PFSK-1 (cell line): ENCODE measurements at regions not wholly inside any gene's neighbourhood (a gene's known extent, or its start where the extent isn't known, plus 50 kb on each side); places are given as distances from the start of the nearest gene placed in this dataset.

Experiments
- FOXP2 ChIP-seq: optimal IDR thresholded peaks from 2 replicates; pipeline ENCODE3; 2011; ENCODE audit warnings: borderline replicate concordance, control low read depth, inconsistent platforms; ENCODE audit not compliant: insufficient read depth; ENCODE audit errors: extremely low read length, extremely low read depth
- POLR2AphosphoS5 ChIP-seq: IDR thresholded peaks from 2 replicates; pipeline ENCODE4 v1.6.1; 2012; ENCODE audit warnings: low read depth, mild to moderate bottlenecking, control low read depth, low read length, moderate library complexity
- SIN3A ChIP-seq: IDR thresholded peaks from 2 replicates; pipeline ENCODE4 v1.6.1; 2012; ENCODE audit warnings: mild to moderate bottlenecking, low read length, moderate library complexity, borderline replicate concordance; ENCODE audit not compliant: insufficient read depth
- TAF1 ChIP-seq: IDR thresholded peaks from 2 replicates; pipeline ENCODE4 v1.6.1; 2012; ENCODE audit warnings: low read length, control low read depth, borderline replicate concordance; ENCODE audit not compliant: insufficient read depth
- TF ChIP-seq, protein P1 (sequence below), 2 experiments: IDR thresholded peaks; 2 replicates each; pipeline versions ENCODE4 v1.6.1 to v1.8.0; 2011 to 2012; ENCODE audit warnings: low read depth in 2 of 2, low read length in 2 of 2, control low read depth in 1 of 2, inconsistent platforms in 1 of 2, mild to moderate bottlenecking in 1 of 2, moderate library complexity in 1 of 2; ENCODE audit not compliant: insufficient read depth in 1 of 2

DNA sequence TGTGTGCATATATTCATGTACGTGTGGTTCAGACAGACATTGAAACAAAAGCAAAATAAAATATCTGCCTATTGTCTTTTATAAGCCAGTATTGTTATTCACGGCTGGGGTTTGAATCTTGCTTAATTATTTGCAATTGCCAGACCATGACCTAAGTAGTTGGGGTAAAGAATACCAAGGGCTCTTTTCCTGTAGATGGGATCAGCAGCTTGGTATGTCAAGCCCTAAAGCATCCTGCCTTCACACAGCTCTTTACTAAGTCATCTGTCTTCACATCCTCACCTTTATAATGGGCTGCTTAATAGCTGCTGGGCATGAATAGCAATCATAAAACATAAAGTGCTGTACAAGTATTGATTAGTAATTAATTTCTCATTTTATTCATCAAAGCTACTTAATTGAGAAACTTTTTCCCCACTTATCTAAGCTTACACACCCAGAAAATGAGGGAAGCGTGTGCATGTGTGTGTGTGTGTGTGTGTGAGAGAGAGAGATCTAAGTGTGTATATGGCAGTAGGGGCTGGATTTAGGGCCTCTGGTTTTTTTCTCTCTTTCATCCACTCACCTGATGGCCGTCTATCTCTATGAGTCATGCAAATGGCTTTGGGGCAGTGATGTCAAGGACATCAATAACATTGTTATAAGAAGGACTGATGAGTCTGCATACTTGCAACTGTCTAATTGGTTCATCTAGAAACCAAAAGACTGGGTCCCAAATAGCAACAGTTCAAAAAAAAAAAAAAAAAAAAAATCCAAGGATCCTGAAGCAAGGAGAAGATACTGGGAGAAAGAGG lies 244.1 kb upstream of the TNP1 start:
- TF ChIP-seq, protein P1, sequence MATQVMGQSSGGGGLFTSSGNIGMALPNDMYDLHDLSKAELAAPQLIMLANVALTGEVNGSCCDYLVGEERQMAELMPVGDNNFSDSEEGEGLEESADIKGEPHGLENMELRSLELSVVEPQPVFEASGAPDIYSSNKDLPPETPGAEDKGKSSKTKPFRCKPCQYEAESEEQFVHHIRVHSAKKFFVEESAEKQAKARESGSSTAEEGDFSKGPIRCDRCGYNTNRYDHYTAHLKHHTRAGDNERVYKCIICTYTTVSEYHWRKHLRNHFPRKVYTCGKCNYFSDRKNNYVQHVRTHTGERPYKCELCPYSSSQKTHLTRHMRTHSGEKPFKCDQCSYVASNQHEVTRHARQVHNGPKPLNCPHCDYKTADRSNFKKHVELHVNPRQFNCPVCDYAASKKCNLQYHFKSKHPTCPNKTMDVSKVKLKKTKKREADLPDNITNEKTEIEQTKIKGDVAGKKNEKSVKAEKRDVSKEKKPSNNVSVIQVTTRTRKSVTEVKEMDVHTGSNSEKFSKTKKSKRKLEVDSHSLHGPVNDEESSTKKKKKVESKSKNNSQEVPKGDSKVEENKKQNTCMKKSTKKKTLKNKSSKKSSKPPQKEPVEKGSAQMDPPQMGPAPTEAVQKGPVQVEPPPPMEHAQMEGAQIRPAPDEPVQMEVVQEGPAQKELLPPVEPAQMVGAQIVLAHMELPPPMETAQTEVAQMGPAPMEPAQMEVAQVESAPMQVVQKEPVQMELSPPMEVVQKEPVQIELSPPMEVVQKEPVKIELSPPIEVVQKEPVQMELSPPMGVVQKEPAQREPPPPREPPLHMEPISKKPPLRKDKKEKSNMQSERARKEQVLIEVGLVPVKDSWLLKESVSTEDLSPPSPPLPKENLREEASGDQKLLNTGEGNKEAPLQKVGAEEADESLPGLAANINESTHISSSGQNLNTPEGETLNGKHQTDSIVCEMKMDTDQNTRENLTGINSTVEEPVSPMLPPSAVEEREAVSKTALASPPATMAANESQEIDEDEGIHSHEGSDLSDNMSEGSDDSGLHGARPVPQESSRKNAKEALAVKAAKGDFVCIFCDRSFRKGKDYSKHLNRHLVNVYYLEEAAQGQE (IDR thresholded peaks at IDR 0.05; ENCODE audit: insufficient read depth in 1 of 2, low read depth in 2 of 2, low read length in 2 of 2): no peak
- TF ChIP-seq POLR2AphosphoS5 (no peak), FOXP2 (no peak), TAF1 (no peak), SIN3A (no peak)

GRCh38 chr2:217102956-217103355 lies 243.1 kb upstream of the TNP1 start:
- TF ChIP-seq, protein P1 (IDR thresholded peaks at IDR 0.05; ENCODE audit: insufficient read depth in 1 of 2, low read depth in 2 of 2, low read length in 2 of 2): no peak
- TF ChIP-seq FOXP2 (no peak), TAF1 (no peak), SIN3A (no peak), POLR2AphosphoS5 (no peak)

GRCh38 chr2:217101972-217102371 lies 242.1 kb upstream of the TNP1 start:
- TF ChIP-seq SIN3A (no peak), FOXP2 (no peak), TAF1 (no peak), POLR2AphosphoS5 (no peak)
- TF ChIP-seq, protein P1 (IDR thresholded peaks at IDR 0.05; ENCODE audit: insufficient read depth in 1 of 2, low read depth in 2 of 2, low read length in 2 of 2): no peak

DNA sequence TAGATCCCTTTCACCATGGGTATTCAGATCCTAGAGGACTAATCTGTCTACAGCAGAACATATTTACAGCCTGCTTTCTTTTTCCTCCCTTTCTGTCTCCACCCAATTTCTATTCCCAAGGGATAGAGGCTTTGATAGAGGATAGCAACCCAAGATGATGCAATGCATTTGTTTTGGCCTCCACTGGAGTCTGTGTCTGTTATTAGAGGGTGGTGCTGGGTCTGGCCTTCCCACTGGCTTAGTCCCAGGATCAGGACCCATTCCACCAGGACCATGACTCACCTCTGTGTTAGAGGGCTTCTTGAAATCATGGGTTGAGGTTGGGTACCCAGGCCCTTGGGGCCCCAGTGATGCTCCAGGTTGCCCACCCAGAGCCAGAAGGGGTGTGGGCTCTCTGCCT lies 239.7 kb upstream of the TNP1 start:
- no peak for TF ChIP-seq SIN3A
- TF ChIP-seq TAF1: no peak
- TF ChIP-seq, protein P1 (IDR thresholded peaks at IDR 0.05; ENCODE audit: insufficient read depth in 1 of 2, low read depth in 2 of 2, low read length in 2 of 2): no peak
- TF ChIP-seq FOXP2: no peak
- TF ChIP-seq POLR2AphosphoS5: no peak

- no peak for TF ChIP-seq SIN3A
- TF ChIP-seq TAF1: no peak
- TF ChIP-seq, protein P1 (IDR thresholded peaks at IDR 0.05; ENCODE audit: insufficient read depth in 1 of 2, low read depth in 2 of 2, low read length in 2 of 2): no peak
- TF ChIP-seq FOXP2: no peak
- no peak for TF ChIP-seq POLR2AphosphoS5
Observed at GRCh38 chr2:217098435-217098834, 238.6 kb upstream of the TNP1 start.
